GM21825 (cell line): ENCODE measurements at regions not wholly inside any gene's neighbourhood (a gene's known extent, or its start where the extent isn't known, plus 50 kb on each side); places are given as distances from the start of the nearest gene placed in this dataset.
"Not testable (repeated sequence)": the region's sequence is repeated elsewhere in the genome, so short reads cannot be mapped to it uniquely, and the experiment has no call there.

Experiments used
- ATAC-seq: cut with Tn5 transposase; IDR thresholded peaks from one replicate; pipeline ENCODE4 v1.9.1; 2021; ENCODE audit warnings: mild to moderate bottlenecking, moderate library complexity; ENCODE audit not compliant: unreplicated experiment

- no peak for ATAC-seq
These were observed 265.1 kb downstream of the RND3 start for GRCh38 chr2:150222379-150222778.

DNA sequence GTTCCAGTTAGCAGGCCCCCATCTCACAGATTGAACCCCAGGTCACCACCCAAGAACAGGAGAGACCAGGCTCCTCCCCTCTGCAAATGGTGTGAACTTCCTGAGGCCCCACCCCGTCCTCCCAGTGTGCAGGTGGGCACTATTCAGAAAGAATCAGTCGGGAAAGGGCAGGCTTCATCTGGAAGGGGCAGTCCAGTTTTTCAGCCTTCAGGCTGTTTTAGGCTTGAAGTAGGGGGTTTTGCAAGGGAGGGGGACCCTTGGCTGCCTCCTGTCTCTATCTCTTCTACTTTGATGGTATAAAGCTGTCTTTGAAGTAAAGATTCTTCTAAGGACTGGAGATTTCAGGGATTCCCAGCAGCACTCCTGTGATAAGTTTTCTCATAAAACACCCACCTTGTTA lies 267.6 kb downstream of the RND3 start:
- no peak for ATAC-seq

DNA sequence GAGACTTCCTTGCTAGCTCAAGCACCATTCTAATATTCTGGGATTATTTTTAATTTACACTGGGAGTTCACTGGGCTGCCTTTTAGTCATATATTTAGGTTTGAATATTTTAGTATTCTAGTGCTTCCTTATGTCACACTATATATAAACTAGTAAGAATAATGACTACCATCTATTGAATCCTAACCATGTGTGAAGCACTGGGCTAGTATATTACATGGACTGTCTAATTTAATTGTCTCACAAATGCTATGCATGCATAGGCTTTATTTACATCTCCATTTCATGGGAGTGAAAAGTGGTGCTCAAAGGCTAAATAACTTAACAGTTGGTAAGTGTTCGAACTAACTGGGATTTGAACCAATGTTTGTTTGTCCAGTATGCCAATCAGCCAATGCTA lies 272.4 kb downstream of the RND3 start:
- no peak for ATAC-seq

- ATAC-seq: no peak
These were observed 272.8 kb downstream of the RND3 start for GRCh38 chr2:150214626-150215025.

DNA sequence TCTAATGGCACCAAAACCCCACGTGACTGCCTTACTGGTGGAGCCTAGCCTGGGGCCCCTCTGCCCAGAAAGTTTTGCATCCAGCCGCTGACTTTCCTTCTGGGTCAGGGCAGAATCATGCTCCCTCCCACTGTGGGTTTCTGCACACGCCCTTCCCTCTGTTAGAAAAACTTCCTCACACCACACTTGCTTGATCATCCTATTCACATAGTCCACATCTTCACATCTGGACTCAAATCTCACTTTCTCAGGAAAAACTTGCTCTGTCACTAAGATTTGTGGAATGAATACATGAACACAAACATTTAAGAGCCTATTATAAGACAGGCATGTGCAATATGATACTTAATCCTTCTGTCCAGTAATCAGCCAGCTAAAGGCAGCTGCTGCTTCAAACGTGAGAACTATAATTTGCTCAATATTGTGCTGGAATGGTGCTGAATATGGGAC lies 274.7 kb downstream of the RND3 start:
- no peak for ATAC-seq

GRCh38 chr2:150211164-150211631 lies 276.3 kb downstream of the RND3 start:
- ATAC-seq: no peak

DNA sequence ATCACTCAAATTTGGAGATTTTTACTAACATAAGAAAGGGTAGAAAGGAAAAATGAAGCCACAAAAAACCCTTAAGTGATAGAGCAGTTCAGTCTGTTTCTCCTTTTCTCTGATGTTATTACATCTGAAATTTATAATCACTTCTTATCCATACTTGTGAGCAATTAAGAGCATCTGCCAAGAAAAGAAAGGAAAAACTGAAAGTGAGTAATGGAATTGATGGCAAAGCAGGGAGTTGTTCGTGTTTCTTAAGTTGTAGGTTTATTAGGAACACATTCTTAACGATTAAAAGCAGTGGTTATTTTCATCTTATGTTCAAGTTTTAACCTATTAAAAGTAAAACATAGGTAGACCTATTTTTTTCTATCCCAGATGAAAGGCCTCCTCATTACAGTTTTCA lies 277.7 kb downstream of the RND3 start:
- no peak for ATAC-seq

DNA sequence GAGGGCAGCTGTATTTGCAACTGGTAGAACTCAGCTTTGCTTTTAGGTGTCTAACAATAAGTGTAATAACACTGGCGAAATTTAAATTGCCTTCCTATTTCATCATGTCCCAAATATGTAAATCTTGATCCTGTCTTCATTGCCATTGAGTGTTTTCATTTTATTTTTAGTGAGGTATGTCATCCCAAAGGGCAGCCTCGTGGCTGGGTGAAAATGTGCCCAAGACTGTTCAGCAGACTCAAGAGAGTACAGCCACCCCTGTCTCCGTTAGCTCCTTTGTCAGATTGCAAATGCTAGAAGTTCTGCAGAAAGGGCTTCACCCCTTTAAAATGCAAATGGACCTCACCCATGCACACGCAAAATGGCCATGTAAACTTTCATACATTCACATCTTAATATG lies 278.8 kb downstream of the RND3 start:
- ATAC-seq: no peak

DNA sequence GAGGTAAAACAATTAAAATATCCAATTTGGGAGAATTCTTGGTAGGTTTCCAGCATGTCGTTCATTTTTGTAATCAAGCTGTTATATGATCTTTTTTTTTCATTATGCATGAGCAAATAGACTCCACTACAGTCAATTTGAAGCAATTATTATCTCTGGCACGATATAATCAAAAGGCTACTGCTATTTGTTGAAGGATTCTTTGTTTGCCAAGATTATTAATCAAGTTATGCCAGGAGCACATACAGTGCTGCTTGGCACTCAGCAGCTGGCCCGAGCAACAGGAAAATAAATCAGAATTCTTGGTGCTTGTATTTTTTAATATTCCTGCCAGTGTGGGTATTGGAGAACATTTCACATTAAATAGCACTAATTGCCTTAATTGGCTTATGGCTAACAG lies 279.5 kb downstream of the RND3 start:
- ATAC-seq: no peak

GRCh38 chr2:150204451-150204850 lies 283.0 kb downstream of the RND3 start:
- no peak for ATAC-seq

DNA sequence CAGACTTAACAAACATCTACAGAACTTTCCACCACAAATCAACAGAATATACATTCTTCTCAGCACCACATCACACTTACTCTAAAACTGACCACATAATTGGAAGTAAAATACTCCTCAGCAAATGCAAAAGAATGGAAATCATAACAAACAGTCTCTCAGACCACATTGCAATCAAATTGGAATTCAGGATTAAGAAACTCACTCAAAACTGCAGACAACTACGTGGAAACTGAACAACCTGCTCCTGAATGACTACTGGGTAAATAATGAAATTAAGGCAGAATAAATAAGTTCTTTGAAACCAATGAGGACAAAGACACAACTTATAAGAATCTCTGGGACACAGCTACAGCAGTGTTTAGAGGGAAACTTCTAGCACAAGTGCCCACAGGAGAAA lies 292.7 kb downstream of the RND3 start:
- ATAC-seq: not testable (repeated sequence)

DNA sequence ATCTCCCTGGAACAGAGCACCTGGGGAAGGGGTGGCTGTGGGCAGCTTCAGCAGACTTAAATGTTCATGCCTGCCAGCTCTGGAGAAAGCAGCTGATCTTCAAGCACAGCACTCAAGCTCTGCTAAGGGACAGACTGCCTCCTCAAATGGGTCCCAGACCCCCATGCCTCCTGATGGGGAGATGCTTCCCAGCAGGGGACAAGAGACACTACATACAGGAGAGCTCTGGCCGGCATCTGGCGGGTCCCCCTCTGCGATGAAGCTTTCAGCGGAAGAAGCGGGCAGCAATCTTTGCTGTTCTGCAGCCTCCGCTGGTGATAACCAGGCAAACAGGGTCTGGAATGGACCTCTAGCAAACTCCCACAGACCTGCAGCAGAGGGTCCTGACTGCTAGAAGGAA lies 294.8 kb downstream of the RND3 start:
- no peak for ATAC-seq

DNA sequence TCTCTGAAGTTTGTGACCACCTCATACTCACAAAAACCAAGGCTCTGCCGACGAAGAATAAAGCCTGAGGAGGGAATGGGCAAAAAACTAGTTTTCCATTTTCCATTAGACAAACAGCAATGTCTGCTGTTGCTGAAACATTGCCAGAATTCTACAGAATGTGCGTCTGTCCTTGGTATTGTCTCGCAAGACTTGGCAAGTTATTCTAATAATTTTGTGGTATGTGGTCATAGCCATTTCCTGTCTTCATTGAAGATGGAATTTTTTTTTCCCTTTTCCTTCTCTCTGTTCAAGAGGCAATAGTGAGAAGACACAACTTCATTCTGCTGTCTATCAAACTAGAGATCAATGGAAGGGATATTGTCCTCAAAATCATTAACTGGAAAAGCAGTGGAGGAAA lies 296.1 kb downstream of the RND3 start:
- ATAC-seq: no peak

- ATAC-seq: no peak
These were observed 296.9 kb downstream of the RND3 start for GRCh38 chr2:150190546-150190945.

DNA sequence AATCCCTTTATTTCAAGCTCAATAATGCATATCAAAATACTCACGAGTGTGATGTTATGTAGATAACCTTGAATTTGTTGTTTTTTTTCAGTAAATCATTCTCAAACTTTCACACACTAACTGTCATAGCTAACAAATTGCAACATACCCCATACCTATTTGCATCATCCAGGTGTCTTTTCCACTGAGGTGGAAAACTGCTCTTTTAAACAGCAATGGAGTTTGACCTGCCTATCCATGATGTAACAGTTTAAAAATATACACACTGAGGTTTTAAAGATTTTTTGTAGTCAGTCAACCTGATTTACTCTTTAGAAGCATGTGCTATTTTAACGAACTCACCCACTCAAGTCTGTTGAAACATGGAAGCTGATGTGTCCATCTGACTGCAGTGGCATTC lies 298.7 kb downstream of the RND3 start:
- no peak for ATAC-seq

GRCh38 chr2:150188177-150188576 lies 299.3 kb downstream of the RND3 start:
- ATAC-seq: no peak

DNA sequence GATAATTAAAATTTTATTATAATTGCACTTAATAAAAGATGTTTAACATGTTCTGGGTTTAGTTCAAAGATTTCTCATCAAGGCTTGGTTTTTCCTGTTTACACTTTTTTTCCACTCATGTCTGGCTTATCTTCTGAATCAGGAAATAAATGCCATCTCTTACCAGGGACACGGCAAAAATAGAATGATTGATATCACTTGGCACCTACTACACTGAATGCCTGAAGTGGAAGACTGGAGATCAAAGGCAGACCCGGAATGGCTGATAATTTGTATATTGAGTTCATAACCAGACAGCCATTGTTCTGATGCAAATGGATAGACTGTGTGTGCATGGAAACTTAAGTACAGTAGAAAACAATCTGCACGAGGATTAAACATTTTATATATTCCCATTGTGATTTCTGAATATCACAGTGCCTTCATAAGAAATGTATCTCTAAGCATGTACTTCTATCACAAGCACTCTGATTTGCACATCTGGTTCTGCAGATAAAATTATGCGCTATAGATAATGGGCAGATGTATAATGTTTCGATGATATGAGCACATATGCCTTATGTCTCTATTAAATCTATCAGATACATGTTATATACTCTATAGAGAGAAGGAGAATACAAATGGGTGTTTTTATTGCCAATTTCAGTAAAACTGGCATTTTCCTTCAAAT lies 304.8 kb downstream of the RND3 start:
- no peak for ATAC-seq

DNA sequence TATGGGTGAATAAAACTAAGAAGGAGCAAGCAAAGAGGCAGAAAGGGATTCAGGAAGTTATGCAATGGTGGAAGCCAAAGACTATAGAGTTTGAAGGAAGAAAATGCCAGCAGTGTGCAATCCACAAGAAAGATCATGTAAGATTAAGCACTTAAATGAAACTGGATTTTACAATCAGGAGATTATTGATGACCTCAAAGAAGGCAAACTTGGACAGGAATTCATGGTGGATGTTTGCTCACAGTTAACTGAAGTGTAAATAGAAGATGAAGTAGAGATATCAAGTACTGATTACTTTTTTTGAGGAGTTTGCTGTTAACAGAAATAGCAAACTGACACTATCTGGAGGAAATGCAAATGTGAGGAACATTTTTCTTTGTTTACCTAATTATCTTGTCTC lies 308.9 kb downstream of the RND3 start:
- no peak for ATAC-seq

- no peak for ATAC-seq
These were observed 312.5 kb downstream of the RND3 start for GRCh38 chr2:150174971-150175421.

- ATAC-seq: no peak
These were observed 313.2 kb downstream of the RND3 start for GRCh38 chr2:150174056-150174805.

- no peak for ATAC-seq
These were observed 316.4 kb downstream of the RND3 start for GRCh38 chr2:150171065-150171548.

DNA sequence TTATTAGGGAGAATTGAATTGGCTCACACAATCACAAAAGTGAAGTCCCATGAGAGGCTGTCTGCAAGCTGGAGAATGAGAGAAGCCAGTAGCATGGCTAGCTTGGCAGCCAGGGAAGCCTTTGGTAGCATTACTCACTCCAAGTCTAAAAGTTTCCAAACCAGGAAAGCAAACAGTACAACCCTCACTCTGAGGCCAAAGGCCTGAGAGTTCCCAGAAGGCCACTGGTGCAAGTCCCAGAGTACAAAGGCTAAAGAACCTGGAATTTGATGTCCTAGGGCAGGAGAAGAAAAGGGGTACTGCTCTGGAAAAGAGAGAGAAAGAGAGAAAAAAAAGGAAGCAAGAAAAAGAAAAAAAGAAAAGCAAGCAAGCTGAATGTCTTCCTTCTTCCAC lies 318.2 kb downstream of the RND3 start:
- ATAC-seq: no peak
